ENCODE measurements at regions not wholly inside any gene's neighbourhood (a gene's known extent, or its start where the extent isn't known, plus 50 kb on each side); places are given as distances from the start of the nearest gene placed in this dataset.

DNA sequence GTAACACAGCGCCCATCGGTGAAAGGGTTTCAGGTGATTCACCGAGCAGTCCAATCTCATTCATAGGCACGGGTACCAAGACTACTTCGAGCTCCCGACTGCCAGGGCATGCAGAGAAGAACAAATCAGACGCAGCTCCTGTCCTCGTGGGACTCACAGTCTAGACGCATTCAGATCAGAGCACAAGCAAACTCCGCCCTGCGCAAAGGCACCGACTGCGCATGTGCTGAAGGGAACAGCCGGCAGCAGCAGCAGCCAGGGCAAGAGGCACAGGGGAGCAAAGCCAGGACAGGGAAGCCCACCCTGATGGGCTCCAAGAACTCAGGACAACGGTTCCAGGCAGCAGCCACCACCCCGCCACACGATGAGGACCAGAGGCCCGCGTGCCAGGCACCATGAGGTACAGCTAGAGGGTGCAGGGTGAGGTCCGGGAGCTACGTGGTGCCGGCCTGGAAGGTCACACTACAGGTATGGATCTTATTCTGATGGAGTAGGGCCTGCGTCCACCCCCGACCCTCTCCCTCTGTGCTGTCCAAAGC is 315.7 kb downstream of the FOXL1 start:
- no peak for DNase-seq

DNA sequence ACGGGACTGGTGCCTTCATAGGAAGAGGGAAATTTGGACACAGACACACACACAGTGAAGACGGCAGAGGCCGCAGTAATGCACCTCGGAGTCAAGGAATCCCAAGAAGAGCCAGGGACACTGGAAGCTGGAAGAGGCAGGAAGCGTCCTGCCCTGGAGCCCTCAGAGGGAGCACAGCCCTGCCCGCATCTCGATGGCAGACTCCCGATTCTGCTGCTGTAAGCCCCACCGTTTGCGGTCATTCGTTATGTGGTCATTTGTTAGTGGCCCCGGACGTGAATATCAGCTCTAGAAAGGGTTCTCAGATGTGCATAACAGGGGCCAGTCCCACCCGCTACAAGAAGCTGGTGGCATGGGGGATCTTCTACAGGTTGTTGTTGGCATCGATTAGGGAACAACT is 316.6 kb downstream of the FOXL1 start:
- no peak for DNase-seq

DNA sequence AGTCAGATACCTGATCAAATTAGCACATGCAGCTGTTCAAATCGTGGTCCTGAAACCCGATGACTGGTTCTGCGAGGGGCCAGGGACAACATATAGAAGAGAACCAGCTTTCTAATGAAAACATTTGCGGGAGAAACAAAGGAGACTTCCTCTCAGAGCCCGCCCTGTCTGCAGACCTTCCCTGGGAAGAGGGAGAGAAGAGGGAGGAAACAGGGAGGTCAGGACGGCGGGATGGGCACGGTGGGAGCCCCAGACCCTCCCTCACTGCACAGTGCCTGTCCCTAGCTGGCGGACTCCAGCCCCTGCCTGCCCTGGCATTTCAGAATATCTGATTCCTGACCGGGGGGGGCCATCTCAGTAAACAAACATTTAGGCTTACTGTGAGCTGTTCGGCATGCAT is 317.3 kb downstream of the FOXL1 start:
- no peak for DNase-seq

DNA sequence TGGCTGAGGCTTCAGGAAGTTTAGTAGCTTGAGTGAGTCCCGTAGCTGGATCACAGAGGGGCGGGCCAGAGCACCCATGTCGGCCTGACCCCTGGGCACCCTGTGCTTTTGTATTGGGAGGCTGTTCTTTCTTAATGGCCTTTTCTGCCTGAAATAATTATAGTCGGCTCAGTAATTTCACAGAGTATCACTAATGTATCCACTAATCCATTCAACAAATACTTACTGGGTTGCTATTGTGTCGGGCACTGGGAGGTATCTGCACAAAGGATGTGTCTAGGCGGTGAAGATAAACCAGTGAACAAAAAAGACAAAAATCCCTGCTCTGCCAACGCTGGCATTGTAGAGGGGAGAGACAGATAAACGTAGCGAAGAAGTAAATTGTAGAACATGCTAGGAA is 318.6 kb downstream of the FOXL1 start:
- DNase-seq: no peak

DNA sequence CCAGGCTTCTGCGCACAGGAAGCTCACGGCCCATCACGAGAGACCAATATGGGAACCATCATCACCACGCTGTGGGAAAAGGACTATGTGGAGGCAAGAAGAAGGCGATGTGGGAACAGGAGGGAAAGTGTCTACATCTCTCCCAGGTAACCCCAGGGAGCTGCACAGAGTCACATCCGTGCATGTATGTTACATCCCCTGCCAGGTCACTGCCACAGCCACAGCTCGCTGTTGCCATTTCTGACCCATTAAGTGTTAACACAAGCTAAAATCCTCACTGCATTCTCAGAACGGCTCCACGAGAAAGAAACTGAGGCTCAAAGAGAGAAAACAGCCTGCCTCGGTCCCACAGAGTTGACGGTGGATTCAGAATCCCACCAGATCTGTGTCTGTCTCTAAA is 319.1 kb downstream of the FOXL1 start:
- no peak for DNase-seq

DNA sequence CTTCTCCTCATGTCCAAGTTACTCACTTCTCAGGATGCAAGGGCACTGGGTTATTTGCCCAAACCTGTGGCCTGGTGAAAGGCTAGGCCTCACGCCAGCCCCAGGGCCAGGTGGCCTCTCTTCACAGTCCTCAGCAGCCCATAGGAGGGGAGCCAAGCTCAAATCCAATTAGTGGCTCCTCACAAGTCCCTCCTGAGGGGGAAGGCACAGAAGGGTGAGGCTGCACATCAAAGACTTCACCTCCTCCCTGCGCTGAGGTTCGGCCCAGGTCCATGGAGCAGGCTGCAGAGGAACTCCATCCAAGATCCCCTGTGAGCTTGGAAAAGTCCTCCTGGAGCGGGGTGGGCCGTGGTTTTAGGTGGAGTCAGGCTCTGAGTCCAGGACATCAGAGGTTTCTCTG is 320.0 kb downstream of the FOXL1 start:
- no peak for DNase-seq

DNA sequence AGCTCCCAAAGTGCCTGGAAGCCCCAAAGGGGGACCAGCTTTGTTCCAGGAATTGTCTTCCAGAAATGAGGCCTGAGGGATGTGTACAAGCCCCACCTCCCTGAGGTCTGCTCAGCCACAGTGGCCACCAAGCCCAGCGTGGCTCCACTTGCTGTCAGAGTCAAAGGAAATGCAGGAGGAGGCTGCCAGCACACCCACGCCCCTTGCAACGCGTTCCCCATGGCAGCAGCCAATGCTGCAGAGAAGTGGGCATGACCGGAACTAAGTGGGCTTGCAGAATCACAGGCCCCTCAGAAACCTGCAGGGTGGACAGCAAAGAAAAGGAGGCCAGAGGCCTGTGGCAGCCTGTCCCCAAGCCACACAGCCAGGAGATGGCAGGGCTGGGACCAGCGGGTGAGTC is 320.8 kb downstream of the FOXL1 start:
- DNase-seq: no peak

DNA sequence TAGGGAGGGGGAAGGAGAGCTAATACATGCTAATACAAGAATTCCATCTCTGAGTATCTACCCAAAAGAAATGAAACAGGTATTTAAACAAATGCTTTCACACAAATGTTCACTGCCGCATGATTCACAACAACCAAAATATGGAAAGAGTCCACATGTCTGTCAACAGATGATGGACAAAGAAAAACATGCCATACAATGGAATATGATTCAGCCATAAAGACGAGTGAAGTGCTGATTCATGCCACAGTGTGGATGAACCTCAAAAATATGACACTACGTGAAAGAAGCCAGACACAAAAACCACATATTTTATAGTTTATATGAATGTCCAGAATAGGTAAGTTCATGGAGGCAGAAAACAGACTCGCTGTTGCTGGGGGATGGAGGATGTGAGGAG is 321.4 kb downstream of the FOXL1 start:
- no peak for DNase-seq

DNA sequence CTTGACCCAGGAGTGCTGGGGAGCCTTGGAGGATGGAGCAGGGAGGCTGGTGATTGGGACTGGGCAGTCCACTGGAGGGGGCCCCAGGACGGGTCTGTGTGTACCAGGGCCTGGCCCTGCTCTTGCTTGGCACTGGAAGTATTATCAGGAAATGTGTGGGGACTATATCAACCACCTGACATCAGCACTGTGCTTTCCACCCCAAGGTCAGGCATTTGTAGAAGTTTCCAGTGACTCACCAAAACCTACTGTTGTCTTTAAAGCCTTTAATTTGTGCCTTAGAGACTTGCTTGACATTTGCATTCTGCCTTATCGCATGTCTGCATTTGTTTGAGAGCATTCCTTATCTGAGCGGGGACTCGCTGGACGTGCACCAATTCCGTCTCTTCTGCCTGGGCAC is 323.1 kb downstream of the FOXL1 start:
- no peak for DNase-seq

DNA sequence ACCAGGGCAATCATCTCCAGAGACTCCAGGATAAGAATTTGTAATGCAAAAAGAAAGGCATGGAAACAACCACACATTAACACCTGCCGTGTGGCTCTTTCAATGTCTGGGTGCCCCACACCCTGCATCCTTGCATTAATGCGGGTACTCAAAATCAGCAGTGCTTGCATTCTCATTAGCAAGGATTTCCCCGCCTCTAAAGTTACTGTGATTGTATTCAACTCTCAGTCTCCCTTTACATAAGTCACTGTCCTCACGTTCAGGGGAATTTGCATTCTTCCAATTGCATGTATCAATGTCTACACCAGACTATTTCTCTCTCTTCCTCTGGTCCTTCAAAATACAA is 324.3 kb downstream of the FOXL1 start:
- no peak for DNase-seq

DNA sequence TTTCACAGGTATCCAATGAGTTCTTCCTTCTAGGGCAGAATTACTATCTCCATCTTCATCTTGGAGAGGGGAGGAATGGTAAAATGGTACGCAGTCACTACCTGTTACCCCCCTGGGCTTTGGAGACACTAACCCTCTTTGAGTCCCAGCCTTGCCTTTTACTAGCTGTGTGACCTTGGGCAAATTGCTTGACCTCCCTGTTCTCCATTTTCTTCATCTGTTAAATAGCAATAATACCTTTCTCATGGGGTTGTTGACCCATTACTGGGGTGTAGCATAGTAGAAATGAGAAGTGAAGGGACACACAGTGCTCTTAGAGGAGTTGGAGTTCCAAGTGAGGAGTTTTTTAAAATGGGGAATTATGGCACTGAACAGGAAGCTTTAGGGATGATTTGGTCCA is 324.7 kb downstream of the FOXL1 start:
- DNase-seq: no peak

DNA sequence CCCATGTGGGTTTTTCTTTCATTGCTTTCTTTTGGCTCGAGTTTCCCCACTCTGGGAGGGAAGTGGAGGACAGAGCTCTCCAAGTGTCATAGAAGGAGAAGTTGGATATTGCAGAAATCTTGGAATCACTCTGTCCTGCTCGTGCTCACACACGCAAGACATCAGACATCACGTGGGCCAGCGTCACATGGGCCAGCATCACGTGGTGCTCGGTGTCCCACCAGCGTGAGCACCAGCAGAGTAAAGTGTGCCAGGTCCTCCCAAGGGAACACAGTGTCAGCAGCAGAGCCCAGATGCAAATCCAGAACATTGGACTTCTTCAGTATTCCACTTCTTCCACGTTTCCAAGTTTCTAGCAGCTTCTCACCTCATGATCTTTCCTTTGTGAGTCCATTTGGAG is 327.0 kb downstream of the FOXL1 start:
- no peak for DNase-seq

DNA sequence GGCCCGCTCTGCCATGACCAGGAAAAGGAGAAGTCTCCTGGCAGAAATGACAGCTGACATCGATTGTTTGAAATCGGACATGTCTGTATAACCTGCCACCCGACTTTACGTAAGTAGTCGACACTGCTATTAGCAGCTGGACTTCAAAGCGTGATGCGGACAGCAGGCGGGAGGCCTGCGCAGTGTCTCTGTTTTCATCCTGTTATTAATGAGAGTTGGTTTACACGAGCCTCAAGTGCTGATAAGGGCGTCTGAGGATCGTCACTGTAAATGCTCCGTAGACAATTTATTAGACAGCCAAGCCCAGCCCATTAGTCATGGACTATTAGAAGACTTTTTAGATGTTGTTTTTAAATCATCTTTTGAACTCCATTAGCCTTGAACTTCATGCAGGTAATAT is 328.3 kb downstream of the FOXL1 start:
- no peak for DNase-seq

DNA sequence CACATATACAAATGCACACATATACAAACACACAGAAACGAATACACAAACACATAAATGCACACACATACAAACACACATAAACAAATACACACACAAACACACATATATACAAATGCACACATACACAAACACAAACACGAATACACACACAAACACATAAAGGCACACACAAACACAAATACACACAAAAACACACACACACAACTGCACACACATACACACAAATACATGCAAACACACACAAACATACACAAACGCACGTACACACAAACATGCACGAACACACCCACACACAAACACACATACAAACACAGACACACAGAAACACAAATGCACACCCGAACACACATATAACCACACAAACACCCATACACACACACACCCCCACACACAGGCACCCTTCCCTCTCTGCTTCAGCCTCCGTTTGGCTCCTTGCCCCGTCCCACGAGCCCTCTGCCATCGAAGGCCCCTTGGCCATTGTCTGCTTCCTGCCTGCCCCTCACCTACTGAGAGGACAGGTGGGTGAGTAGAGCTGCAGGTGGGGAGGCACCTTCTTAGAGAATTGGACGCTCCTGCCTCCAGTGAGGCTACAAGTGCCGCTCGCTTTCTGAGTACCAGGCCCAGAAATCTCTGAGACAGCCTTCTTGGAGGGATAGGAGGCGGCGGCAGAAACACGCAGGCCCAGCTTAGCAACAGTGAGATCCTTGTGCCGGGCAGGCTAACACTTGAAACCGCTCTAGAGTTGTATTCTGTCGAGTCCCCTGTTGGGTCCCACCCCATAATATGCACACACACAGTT is 331.2 kb downstream of the FOXL1 start:
- no peak for DNase-seq

DNA sequence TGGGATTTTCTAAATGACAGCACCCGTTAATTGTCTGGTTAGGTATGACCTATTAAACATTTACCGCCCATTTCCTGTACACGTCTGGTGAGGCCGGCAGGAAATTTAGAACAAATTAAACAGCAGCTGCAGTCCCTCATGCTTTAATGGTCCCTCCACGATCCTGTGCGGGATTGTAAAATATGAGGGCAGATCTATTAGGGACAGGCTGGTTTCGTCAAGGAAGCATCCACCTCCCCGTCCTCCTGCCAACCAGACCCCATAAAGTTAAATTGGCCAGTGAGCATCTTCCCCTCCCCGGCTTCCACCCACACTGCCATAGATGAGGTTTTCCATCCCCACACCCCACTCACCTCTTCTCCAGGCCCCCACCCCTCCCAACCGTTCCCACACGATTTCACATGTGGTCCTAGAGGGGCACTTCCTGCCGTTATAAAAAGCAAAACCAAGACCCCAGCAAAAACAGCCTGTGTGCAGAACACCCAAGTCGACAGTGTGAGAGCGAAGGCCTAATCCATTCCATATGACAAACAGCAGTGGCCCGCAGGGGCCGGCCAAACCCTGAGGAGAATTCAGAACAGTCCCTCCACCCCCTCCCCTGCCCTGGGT is 331.9 kb downstream of the FOXL1 start:
- no peak for DNase-seq

DNA sequence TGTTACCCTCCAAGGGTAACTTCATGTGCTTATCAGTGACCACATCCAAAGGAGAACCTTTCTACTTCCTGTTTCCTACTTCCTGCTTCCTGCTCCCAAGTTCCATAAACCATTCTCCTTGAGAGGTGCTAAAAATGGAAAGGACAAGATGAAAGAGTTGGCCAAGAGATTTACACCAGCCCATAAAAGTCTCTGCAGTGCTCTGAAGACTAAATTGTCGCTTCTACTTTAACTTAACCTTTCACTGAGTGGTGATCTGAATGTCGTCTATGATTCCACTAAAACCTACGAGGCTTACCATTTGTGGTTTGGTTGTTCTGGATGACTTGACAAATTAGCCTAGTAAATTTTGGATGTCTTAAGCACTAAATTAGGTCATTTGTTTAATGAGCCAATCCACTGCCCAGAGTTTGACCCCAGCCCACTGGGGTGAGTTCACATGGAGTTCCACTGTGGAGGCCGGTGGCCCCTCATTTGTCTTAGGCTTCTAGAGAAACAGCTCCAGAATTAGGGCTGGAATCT is 333.1 kb downstream of the FOXL1 start:
- no peak for DNase-seq

DNA sequence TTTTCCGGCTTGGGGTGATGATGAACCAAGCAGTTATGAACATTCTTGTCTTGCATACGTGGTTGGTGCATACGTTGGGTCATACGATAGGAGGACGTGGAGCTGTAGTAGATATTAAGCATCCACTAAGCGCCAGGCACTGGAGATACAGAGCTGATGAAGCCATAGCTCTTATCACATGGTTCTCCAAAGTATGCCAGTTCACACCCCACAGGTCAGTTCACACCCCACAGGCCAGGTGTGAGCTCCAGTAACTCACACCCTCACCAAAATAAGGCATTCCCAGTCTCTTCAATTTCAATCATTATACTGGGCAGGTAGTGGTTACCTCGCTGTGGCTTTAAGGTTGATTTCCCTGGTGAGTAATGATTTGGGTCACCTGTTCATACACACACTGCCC is 335.5 kb downstream of the FOXL1 start:
- no peak for DNase-seq

DNA sequence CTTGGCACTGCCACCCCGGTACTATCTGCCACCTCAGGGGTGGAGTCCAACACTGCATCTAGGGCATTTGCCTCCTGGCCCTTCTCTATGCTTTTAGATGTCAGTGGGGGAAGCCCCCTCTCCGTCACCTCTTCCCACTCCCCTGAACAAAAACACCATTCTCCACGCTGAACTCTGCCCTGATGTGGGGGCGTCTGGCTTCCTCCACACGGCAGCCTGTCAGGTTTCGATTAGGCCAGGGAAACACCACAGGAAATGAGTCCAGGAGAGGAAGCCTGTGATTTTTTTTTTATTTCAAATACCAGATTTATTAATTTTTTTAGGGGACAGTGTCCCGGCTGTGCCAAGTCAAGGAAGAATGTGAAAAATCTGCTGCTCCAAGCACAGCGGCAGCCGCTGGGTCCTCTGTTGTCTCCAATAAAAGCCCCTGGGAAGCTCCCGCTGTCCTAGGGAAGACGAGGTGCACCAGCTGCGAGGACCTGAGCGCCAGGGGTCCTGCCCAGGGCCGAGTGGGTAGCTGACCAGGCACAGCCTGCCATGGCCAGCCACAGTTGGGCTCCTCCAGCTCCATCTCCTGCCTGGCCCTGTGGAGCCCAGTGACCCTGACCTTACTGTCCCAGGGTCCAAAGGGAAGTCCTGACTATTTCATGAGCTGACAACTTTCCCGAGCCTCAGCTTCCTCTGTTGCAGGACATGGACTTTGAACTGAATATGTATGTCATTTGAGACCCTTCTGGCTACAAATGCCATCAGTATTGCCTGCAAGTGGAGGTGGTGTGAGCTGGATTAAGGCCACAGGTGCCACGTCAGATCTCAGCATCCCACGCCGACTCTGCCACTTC is 336.7 kb downstream of the FOXL1 start:
- no peak for DNase-seq

DNA sequence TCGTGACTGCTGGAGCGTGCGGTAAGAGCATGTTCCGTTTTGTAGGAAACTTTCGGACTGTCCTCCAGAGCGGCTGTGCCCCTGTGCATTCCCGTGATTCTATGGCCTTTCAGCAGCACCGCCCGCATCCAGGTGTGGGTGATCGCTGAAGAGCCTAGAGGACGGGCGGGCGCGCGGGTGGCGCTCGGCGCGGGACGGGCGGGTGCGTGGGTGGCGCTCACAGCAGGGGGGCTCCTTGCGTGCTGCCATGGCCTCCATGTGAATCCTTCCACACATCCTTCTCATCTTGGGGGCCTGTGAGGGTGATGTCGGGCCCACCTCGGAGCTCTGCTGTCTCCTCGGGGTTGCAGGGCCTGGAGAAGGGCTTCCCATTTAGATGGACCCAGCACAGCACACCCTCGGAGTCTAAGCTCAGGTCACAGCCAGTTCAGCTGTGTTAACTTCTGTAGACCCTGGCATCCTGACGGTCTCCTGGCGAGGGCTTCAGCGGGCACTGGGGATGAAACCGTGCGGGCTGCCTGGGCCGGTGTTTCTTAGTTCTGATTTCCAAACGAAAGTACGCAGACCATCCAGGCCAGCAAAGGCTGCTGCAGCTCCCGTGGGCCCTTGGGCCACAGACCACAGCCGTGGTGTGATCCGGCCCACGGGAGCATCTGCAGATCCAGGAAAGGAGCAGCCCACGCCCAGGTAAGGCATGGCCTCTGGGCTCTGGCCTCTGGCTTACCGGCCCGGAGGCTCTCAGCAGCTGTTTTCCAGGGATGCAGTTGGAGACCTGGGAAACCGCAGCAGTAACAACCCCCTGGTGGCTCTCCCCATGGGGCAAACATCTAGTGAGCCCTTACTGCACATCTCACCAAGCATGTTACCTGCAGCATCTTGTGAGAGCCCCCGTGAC is 339.4 kb downstream of the FOXL1 start:
- DNase-seq: no peak

DNA sequence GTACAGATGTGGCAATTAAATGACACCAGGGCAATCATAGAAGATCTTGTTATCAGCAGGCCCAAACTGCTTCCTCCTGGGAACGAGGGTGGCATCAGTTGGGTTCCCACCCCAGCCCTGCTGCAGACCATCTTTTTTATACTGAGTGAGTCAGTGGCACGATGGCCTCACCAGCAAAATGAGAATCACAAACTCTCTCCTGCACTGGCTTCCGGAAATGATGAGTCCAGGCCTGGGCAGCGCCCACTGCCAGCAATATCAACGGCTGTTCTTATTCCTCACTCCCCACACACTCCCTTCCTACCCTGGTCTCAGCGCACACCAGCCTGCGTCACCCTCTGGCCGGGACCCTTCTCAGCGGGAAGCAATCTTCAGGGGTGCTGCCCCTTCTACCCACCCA is 340.3 kb downstream of the FOXL1 start:
- DNase-seq: no peak

DNA sequence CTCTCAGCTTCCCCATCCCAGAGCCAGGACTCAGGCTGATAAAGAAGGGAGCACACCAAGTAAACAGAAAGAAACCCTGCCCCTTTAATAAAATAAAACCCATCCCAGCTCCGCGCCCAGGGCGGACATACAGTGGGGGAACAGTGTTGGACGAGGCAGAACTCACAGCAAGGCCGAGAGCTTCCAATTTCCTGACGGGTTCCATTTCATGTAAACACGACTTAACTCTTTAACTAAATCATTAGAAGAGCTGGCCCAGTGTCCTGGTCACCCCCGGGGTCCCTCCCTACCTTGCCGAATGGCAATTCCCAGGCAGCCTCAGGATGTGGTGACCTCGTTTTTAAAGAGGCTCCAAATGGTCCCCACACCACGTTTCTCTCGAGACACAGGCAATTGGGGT is 340.7 kb downstream of the FOXL1 start:
- DNase-seq: no peak

DNA sequence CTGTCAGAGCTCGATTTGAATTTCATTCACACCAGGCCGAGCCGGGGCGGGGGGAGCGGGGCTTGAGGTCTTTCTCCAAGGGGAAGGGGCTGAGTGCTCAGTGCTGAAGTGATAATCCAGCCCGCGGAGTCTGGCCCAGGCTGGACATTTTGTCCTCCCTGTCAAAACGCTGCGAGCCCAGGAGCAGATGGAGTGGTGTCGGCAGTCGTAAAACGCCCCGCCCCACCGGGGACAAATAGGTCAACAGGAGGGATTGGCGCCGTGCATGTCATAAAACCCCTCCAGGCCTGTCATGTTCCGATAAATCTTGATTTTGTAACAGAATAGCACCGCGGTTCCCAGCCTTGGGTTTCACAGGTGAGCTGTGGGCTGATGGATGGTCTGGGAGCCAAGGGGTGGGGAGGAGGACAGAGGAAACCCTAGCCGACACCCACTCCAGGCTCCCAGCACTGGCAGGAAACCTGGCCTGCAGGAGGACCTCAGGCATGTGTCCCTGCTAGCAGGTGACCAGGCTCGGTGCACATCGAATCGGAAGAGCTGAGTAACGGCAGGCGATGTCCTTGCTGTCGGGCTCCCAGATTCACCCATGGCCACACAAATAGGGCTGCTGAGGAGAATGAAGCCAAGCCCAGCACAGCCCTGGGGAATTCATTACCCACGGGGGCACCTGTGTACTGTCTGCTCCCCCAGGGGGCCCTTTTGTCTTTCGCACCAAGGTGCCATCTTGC is 341.4 kb downstream of the FOXL1 start:
- DNase-seq: no peak
